IMR-90 (cell line): ENCODE measurements at regions not wholly inside any gene's neighbourhood (a gene's known extent, or its start where the extent isn't known, plus 50 kb on each side); places are given as distances from the start of the nearest gene placed in this dataset.

Source experiments
- ATAC-seq: fragments of 200-7000 bp; cut with Tn5 transposase; 2 replicates; pipeline ENCODE4 v1.9.1; 2020; ENCODE audit warnings: low read depth, mild to moderate bottlenecking, moderate library complexity
- BruUV-seq: library from RNA; stranded (reverse); fragments of 400-500 nt; replicated peaks from 2 replicates; lab custom pipeline; 2021; lab: Mats Ljungman, UMichigan
- CTCF ChIA-PET: fragments of 300-600 bp; formaldehyde crosslinking; extraction: SDS; loops from one replicate; lab custom pipeline; 2021; ENCODE audit warnings: antibody characterized with exemption; lab: Yijun Ruan, JAX
- POLR2A ChIA-PET: fragments of 300-600 bp; sonication (Branson Sonifier 250); formaldehyde crosslinking; loops from one replicate; lab custom pipeline; 2022; ENCODE audit warnings: antibody characterized with exemption; ENCODE audit not compliant: unreplicated experiment; lab: Charles Lee
- DNase-seq: peaks from one replicate; pipeline ENCODE4 v3.0.0; 2013
- H2AFZ ChIP-seq: replicated peaks from 2 replicates; pipeline ENCODE3; 2013; ENCODE audit warnings: low read length, mild to moderate bottlenecking; ENCODE audit not compliant: poor library complexity
- H2AK5ac ChIP-seq: 2 replicates; pipeline ENCODE4 v1.6.1; 2013; ENCODE audit warnings: low read depth, low read length, inconsistent platforms
- H2AK9ac ChIP-seq: replicated peaks from 2 replicates; pipeline ENCODE3; 2013; ENCODE audit warnings: mild to moderate bottlenecking, low read depth, low read length, moderate library complexity; ENCODE audit not compliant: poor library complexity
- H2BK120ac ChIP-seq: 2 replicates; pipeline ENCODE4 v1.6.1; 2013; ENCODE audit warnings: low read depth, low read length, inconsistent platforms
- H2BK15ac ChIP-seq: 3 replicates; pipeline ENCODE4 v1.6.1; 2013; ENCODE audit warnings: low read depth, low read length, inconsistent platforms
- H2BK20ac ChIP-seq: 2 replicates; pipeline ENCODE4 v1.6.1; 2013; ENCODE audit warnings: low read depth, mild to moderate bottlenecking, inconsistent platforms, low read length, moderate library complexity
- H2BK5ac ChIP-seq: 2 replicates; pipeline ENCODE4 v1.6.1; 2013; ENCODE audit warnings: mild to moderate bottlenecking, low read depth, low read length, inconsistent platforms; ENCODE audit not compliant: poor library complexity, severe bottlenecking
- H3K14ac ChIP-seq: replicated peaks from 2 replicates; pipeline ENCODE4 v1.6.1; 2013; ENCODE audit warnings: low read depth, low read length, inconsistent platforms
- H3K18ac ChIP-seq: 2 replicates; pipeline ENCODE4 v1.6.1; 2013; ENCODE audit warnings: low read depth, low read length, control low read depth
- H3K23ac ChIP-seq: 2 replicates; pipeline ENCODE4 v1.6.1; 2013; ENCODE audit warnings: low read depth, low read length, inconsistent platforms
- H3K27ac ChIP-seq: 2 replicates; pipeline ENCODE4 v1.5.1; 2013; ENCODE audit warnings: mild to moderate bottlenecking, control low read depth, low read length; ENCODE audit not compliant: insufficient read depth
- H3K27me3 ChIP-seq: 2 replicates; pipeline ENCODE4 v1.6.1; 2013; ENCODE audit warnings: low read length; ENCODE audit not compliant: control insufficient read depth, insufficient read depth
- H3K36me3 ChIP-seq: 2 replicates; pipeline ENCODE4 v1.6.1; 2013; ENCODE audit warnings: low read length, mixed read lengths; ENCODE audit not compliant: control insufficient read depth, insufficient read depth
- H3K4ac ChIP-seq: 2 replicates; pipeline ENCODE4 v1.6.1; 2013; ENCODE audit warnings: low read depth, low read length, inconsistent platforms
- H3K4me1 ChIP-seq: 2 replicates; pipeline ENCODE4 v1.6.1; 2013; ENCODE audit warnings: low read length, mixed read lengths; ENCODE audit not compliant: control insufficient read depth, insufficient read depth
- H3K4me2 ChIP-seq: 2 replicates; pipeline ENCODE4 v1.6.1; 2013; ENCODE audit warnings: low read depth, mild to moderate bottlenecking, control low read depth, low read length, moderate library complexity
- H3K4me3 ChIP-seq: 2 replicates; pipeline ENCODE4 v1.5.1; 2013; ENCODE audit warnings: low read depth, mild to moderate bottlenecking, control low read depth, low read length, moderate library complexity; ENCODE audit not compliant: insufficient read depth
- H3K56ac ChIP-seq: 2 replicates; pipeline ENCODE4 v1.6.1; 2013; ENCODE audit warnings: low read length, inconsistent platforms; ENCODE audit not compliant: insufficient read depth; ENCODE audit errors: extremely low read depth
- H3K79me1 ChIP-seq, 2 experiments: 2 replicates each; pipeline ENCODE4 v1.6.1; 2013; ENCODE audit warnings: low read length in 2 of 2, inconsistent platforms in 1 of 2, low read depth in 1 of 2
- H3K9ac ChIP-seq: 2 replicates; pipeline ENCODE4 v1.6.1; 2013; ENCODE audit warnings: low read depth, low read length, control low read depth
- H3K9me1 ChIP-seq: 2 replicates; pipeline ENCODE4 v1.6.1; 2013; ENCODE audit warnings: low read length, inconsistent platforms; ENCODE audit not compliant: insufficient read depth
- H3K9me3 ChIP-seq: 2 replicates; pipeline ENCODE4 v1.6.1; 2013; ENCODE audit warnings: low read length; ENCODE audit not compliant: control insufficient read depth, insufficient read depth
- H4K20me1 ChIP-seq: 2 replicates; pipeline ENCODE4 v1.6.1; 2013; ENCODE audit warnings: low read length, inconsistent platforms; ENCODE audit not compliant: insufficient read depth
- H4K5ac ChIP-seq: 2 replicates; pipeline ENCODE4 v1.6.1; 2013; ENCODE audit warnings: mild to moderate bottlenecking, low read depth, low read length, control low read depth
- H4K8ac ChIP-seq, 2 experiments: 2 replicates each; pipeline ENCODE4 v1.6.1; 2013; ENCODE audit warnings: low read depth in 2 of 2, low read length in 2 of 2, control low read depth in 1 of 2, inconsistent platforms in 1 of 2
- H4K91ac ChIP-seq: 2 replicates; pipeline ENCODE4 v1.6.1; 2013; ENCODE audit warnings: low read depth, low read length, inconsistent platforms; ENCODE audit not compliant: insufficient read depth
- BHLHE40 ChIP-seq: fragments of 150-350 bp; IDR thresholded peaks from 2 replicates; pipeline ENCODE4 v1.6.1; 2016; ENCODE audit warnings: mild to moderate bottlenecking, low read depth, low read length
- CEBPB ChIP-seq: IDR thresholded peaks from 2 replicates; pipeline ENCODE4 v1.6.1; 2012; ENCODE audit warnings: low read depth, low read length, improper control_type of control experiment
- CHD1 ChIP-seq: IDR thresholded peaks from 2 replicates; pipeline ENCODE4 v1.6.1; 2012; ENCODE audit warnings: low read depth, low read length, improper control_type of control experiment
- CTCF ChIP-seq: conservative IDR thresholded peaks from 2 replicates; pipeline ENCODE4 v1.5.1; 2012; ENCODE audit warnings: mild to moderate bottlenecking, low read depth, low read length, improper control_type of control experiment
- ELK1 ChIP-seq: fragments of 150-350 bp; IDR thresholded peaks from 2 replicates; pipeline ENCODE4 v1.6.1; 2016; ENCODE audit warnings: low read depth, mild to moderate bottlenecking, low read length, moderate library complexity, borderline replicate concordance
- FOS ChIP-seq: fragments of 150-350 bp; IDR thresholded peaks from 2 replicates; pipeline ENCODE4 v1.6.1; 2016; ENCODE audit warnings: low read depth, low read length
- MAFK ChIP-seq: IDR thresholded peaks from 2 replicates; pipeline ENCODE4 v1.6.1; 2012; ENCODE audit warnings: low read depth, low read length, improper control_type of control experiment
- MAZ ChIP-seq: IDR thresholded peaks from 2 replicates; pipeline ENCODE4 v1.6.1; 2012; ENCODE audit warnings: low read depth, mild to moderate bottlenecking, low read length, improper control_type of control experiment, moderate library complexity, borderline replicate concordance
- NFE2L2 ChIP-seq: fragments of 150-350 bp; IDR thresholded peaks from 2 replicates; pipeline ENCODE4 v1.6.1; 2016; ENCODE audit warnings: low read depth, mild to moderate bottlenecking, low read length
- POLR2A ChIP-seq: IDR thresholded peaks from 2 replicates; pipeline ENCODE4 v1.6.1; 2012; ENCODE audit warnings: mild to moderate bottlenecking, low read depth, low read length
- RAD21 ChIP-seq: IDR thresholded peaks from 2 replicates; pipeline ENCODE4 v1.6.1; 2012; ENCODE audit warnings: low read length, improper control_type of control experiment
- RCOR1 ChIP-seq: IDR thresholded peaks from 2 replicates; pipeline ENCODE4 v1.6.1; 2012; ENCODE audit warnings: mild to moderate bottlenecking, low read length, improper control_type of control experiment; ENCODE audit not compliant: insufficient replicate concordance
- RFX5 ChIP-seq: IDR thresholded peaks from 2 replicates; pipeline ENCODE4 v1.8.0; 2012; ENCODE audit warnings: low read depth, mild to moderate bottlenecking, low read length, moderate library complexity
- SMC3 ChIP-seq: fragments of 150-350 bp; IDR thresholded peaks from 2 replicates; pipeline ENCODE4 v1.6.1; 2016; ENCODE audit warnings: low read depth, mild to moderate bottlenecking, antibody characterized with exemption, low read length, moderate library complexity
- USF2 ChIP-seq: fragments of 150-350 bp; IDR thresholded peaks from 2 replicates; pipeline ENCODE4 v1.6.1; 2017; ENCODE audit warnings: mild to moderate bottlenecking, antibody characterized with exemption, low read length, low read depth
- whole genome bisulfite sequencing, 2 experiments: methylation state at CpG; one replicate each; pipeline versions ENCODE4 v1.1.5 to v1.1.7; 2013; ENCODE audit warnings: missing lambda C conversion rate in 2 of 2; ENCODE audit not compliant: insufficient read length in 1 of 2; ENCODE audit errors: extremely low coverage in 2 of 2; 5-methylcytosine and 5-hydroxymethylcytosine counted together
- dilution Hi-C: fragments of 300-500 bp; cut with HindIII; formaldehyde crosslinking; loops from one replicate; pipeline ENCODE4 v1.14.3; 2018; ENCODE audit warnings: low sequenced_read_pairs; ENCODE audit not compliant: unreplicated experiment
- in situ Hi-C: fragments of 300-500 bp; cut with MboI; formaldehyde crosslinking; loops from 3 replicates; pipeline ENCODE4 v1.14.3; 2019; ENCODE audit warnings: low sequenced_read_pairs, inconsistent platforms, mixed read lengths
- intact Hi-C: fragments of 100-400 bp; cut with micrococcal nuclease; formaldehyde crosslinking; loops from 2 replicates; pipeline ENCODE4 v1.10.0; 2022

- 51% methylated on average over 3 of the region's 20 CpGs; no CpG with 5 or more reads in 1 of the 2 experiments for WGBS, 2 experiments
- dilution Hi-C loops = no loop called here
Measured at GRCh38 chr10:131804551-131805295, 96.1 kb upstream of the PPP2R2D start.

More at GRCh38 chr10:131804551-131805295, 96.1 kb upstream of the PPP2R2D start:
- H3K9ac ChIP-seq = no peak overlapping the region
- intact Hi-C loops (no loop called here), in situ Hi-C loops (no loop called here)
- TF ChIP-seq USF2 (no peak), BHLHE40 (no peak), RCOR1 (no peak), SMC3 (no peak), CTCF (no peak), CEBPB (no peak), RAD21 (no peak), ELK1 (no peak), MAZ (no peak), NFE2L2 (no peak), MAFK (no peak), RFX5 (no peak), POLR2A (no peak), CHD1 (no peak), FOS (no peak)
- H2BK20ac ChIP-seq = no peak overlapping the region
- H3K79me1 ChIP-seq = no peaks in the 10 kb centered on the region
- H3K36me3 ChIP-seq = no peaks in the 10 kb centered on the region
- no peak for DNase-seq
- no peak overlapping the region for H3K27ac ChIP-seq
- no peaks in the 10 kb centered on the region for H3K27me3 ChIP-seq
- no peak overlapping the region for H4K5ac ChIP-seq
- no peak overlapping the region for H3K23ac ChIP-seq
- H3K4ac ChIP-seq = no peak overlapping the region
- CTCF ChIA-PET = no interaction called here
- no peak overlapping the region for H3K56ac ChIP-seq
- POLR2A ChIA-PET = no interaction called here
- no TSS peak for BruUV-seq
- H3K9me3 ChIP-seq = peaks cover 34% of the 10 kb centered on the region
- no peak overlapping the region for H2AK5ac ChIP-seq
- H2BK5ac ChIP-seq = no peak overlapping the region
- H3K4me1 ChIP-seq = no peaks in the 10 kb centered on the region
- no peak overlapping the region for H3K4me3 ChIP-seq
- no peak overlapping the region for H3K4me2 ChIP-seq
- H2AFZ ChIP-seq = no peak overlapping the region
- H3K9me1 ChIP-seq = no peaks in the 10 kb centered on the region
- H3K18ac ChIP-seq = no peak overlapping the region
- H4K20me1 ChIP-seq = no peaks in the 10 kb centered on the region
- no peak overlapping the region for H2BK15ac ChIP-seq
- H4K91ac ChIP-seq = no peak overlapping the region
- H4K8ac ChIP-seq = no peak overlapping the region
- no peak overlapping the region for H3K14ac ChIP-seq
- ATAC-seq = no peak
- H2BK120ac ChIP-seq = no peak overlapping the region
- no peak overlapping the region for H2AK9ac ChIP-seq
